AG04449 (cell line): ENCODE measurements at regions not wholly inside any gene's neighbourhood (a gene's known extent, or its start where the extent isn't known, plus 50 kb on each side); places are given as distances from the start of the nearest gene placed in this dataset.

ENCODE experiments used
- CTCF ChIA-PET: fragments of 350-600 bp; formaldehyde crosslinking; extraction: SDS; loops from one replicate; lab custom pipeline; 2021; ENCODE audit warnings: antibody characterized with exemption; lab: Yijun Ruan, JAX
- POLR2A ChIA-PET: fragments of 400-600, 350-600 bp; formaldehyde crosslinking; extraction: SDS; loops from one replicate; lab custom pipeline; 2020; ENCODE audit warnings: antibody characterized with exemption, inconsistent platforms; lab: Yijun Ruan, JAX
- DNase-seq: peaks from one replicate; pipeline ENCODE4 v3.0.0-alpha.2; 2010; ENCODE audit warnings: low read depth, low spot score
- H3K4me3 ChIP-seq: 2 replicates; pipeline ENCODE4 v1.5.1; 2011; ENCODE audit warnings: low read depth, mild to moderate bottlenecking, control low read depth, low read length
- TF ChIP-seq, protein P1 (sequence below): IDR thresholded peaks from one replicate; pipeline ENCODE4 v1.5.1; 2011; ENCODE audit warnings: mild to moderate bottlenecking, moderate library complexity, low read length, control low read depth, inconsistent platforms; ENCODE audit not compliant: insufficient read depth; ENCODE audit errors: missing control alignments

DNA sequence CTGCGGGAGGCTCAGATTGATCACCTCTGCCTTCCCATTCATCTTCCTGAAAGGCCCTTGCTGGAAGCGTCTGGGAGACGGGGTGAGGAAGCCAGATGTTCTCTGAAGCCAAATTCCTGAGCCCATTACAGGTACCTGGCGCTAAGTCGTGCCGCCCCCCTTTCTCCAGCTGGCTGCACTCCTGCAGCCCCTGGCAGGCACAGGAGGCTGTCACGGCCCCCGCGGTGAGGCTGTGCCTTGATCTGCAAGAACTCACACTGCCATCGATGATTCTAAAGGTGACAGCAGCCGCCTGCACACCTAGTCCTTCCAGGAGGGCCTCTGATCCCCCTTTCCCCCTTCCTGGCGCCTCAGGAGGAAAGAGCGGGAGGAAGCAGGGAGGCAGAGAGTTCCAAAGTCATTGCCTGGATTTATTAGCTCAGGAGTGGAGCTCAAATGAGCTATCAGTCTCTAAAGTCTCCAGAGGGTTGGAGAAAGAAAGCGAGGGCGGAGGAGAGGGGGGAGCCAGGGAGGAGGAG, 106.9 kb downstream of the RFLNA start:
- TF ChIP-seq, protein P1, sequence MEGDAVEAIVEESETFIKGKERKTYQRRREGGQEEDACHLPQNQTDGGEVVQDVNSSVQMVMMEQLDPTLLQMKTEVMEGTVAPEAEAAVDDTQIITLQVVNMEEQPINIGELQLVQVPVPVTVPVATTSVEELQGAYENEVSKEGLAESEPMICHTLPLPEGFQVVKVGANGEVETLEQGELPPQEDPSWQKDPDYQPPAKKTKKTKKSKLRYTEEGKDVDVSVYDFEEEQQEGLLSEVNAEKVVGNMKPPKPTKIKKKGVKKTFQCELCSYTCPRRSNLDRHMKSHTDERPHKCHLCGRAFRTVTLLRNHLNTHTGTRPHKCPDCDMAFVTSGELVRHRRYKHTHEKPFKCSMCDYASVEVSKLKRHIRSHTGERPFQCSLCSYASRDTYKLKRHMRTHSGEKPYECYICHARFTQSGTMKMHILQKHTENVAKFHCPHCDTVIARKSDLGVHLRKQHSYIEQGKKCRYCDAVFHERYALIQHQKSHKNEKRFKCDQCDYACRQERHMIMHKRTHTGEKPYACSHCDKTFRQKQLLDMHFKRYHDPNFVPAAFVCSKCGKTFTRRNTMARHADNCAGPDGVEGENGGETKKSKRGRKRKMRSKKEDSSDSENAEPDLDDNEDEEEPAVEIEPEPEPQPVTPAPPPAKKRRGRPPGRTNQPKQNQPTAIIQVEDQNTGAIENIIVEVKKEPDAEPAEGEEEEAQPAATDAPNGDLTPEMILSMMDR: no peak
- H3K4me3 ChIP-seq: no peak overlapping the region
- ChIA-PET CTCF (interaction anchor here (0.6 to 1.9 kb wide), 6 partner anchors 9 to 367 kb away, joined by 3 to 8 read pairs (median 4); no protein-coding TSS in a partner anchor), POLR2A (no interaction called here)
- DNase-seq: no peak

DNA sequence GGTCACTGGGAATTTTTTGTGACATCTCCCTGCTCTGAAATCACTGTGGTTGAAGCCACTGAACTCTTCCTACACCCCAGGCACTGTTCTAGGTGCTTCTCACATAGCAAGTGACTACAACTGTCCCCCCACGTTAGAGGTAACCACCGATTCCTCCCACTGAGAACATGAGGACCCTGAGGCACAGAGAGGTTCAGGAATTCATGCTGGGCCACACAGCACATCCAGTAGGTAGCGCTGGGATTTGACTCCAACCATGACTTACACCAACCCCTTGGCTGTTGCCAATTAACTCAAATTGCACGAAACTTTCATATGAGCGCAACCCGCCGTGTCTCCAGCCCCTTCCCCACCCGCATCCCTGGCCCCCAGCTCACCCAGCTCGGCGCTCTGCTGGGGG, 105.2 kb downstream of the RFLNA start:
- ChIA-PET POLR2A (no interaction called here), CTCF (interaction anchor here (1.3 to 5.0 kb wide), 7 partner anchors 8 to 366 kb away, joined by 3 to 45 read pairs (median 6); no protein-coding TSS in a partner anchor)
- H3K4me3 ChIP-seq: no peak overlapping the region
- TF ChIP-seq, protein P1: no peak
- DNase-seq: no peak

DNA sequence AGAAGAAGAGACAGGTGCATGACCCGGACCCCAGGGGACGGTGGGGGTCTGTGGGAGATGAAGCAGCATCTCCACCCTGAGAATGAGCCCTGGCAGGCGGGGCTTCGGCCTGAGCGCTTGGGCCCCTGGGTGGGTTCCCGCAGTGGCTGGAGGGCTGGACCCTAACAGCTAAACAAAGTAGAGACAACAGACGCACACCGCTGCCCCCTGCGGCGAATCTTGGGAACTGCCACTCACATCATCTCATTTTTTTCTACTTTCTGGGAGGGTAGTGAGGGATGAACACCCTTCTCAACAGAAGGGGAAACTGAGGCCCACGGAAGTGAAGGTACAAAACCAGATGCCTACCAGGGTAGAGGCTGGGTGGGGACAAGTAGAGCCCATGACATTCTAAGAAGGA, 104.7 kb downstream of the RFLNA start:
- POLR2A ChIA-PET: interaction anchor here (0.9 kb wide), 1 partner anchor 113 kb away, joined by 3 read pairs; no protein-coding TSS in a partner anchor
- no peak overlapping the region for H3K4me3 ChIP-seq
- TF ChIP-seq, protein P1: peak; percentile 71
- CTCF ChIA-PET: interaction anchor here (0.6 to 5.0 kb wide), 14 partner anchors 9 to 367 kb away, joined by 3 to 45 read pairs (median 4); no protein-coding TSS in a partner anchor
- no peak for DNase-seq

DNA sequence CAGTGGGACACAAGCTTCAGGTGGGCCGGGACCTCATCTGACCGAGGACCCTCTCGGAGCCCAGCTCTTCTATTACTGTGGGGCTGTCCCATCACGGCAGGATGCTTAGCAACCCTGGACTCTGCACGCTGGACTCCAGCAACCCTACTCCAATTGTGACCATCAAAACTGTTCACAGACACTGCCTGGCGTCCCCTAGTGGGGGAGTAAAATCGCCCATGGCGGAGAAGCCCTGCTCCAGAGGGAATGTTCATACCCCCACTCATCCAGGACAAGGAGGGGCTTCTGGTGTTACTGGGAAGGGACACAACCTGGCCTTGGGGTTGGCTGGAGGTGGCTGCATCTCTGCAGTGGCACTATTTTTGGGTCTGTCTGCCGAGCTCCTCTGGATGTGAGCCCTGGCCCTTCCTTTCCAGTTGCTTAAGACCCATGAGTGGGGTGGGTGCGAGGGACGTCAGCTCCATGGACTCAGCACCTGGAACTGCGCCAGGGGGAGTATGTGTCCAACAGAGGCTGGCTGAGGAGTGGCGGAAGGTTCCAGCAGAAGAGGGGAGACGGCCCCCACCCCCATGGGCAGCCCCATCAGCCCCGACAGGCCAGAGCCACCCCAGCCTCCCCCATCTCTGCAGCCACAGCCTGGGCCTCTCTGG, 103.8 kb downstream of the RFLNA start:
- TF ChIP-seq, protein P1: no peak
- ChIA-PET POLR2A (interaction anchor here (0.9 kb wide), 1 partner anchor 114 kb away, joined by 3 read pairs; no protein-coding TSS in a partner anchor), CTCF (interaction anchor here (0.7 to 5.0 kb wide), 17 partner anchors 9 to 369 kb away, joined by 3 to 45 read pairs (median 4); no protein-coding TSS in a partner anchor)
- H3K4me3 ChIP-seq: no peak overlapping the region
- no peak for DNase-seq

DNA sequence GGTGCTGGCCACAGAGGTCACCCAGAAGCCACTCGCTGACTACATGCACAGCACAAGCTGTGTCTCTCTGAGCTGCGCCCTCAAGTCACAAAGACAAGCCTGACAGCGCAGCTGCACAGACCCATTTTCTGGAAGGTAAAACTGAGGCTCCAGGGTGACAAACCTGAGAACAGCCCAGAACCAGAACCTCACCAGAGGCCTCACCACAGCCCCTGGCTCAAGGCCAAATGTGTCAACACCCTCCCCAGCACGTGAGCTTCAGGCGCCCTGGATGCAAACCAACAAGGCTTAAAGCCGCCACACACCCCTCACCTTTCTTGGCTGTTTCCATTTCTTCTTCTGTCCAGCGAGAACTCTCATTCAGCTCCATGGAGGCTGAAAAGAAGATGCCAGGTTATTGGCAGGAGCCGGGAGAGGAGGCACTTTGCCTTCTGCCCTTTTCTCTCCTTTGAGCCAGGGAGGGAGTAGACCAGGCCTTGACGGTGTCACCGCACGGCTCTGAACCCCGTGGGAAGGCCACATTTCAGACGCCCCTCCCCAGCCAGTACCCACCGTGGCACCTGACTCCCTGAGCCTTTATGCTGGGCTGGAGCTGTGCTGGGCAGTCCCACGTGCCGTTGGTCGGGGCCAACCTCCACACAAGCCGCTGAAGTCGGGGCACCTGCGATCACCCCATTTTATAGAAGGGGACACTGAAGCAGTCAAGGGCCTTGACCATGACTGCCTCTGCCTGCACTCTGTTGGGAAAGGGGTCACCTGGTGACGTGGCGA, 103.1 kb downstream of the RFLNA start:
- no peak overlapping the region for H3K4me3 ChIP-seq
- DNase-seq: no peak
- CTCF ChIA-PET: interaction anchor here (0.9 to 5.0 kb wide), 9 partner anchors 8 to 369 kb away, joined by 3 to 45 read pairs (median 5); no protein-coding TSS in a partner anchor
- POLR2A ChIA-PET: no interaction called here
- TF ChIP-seq, protein P1: no peak
